ACC112 (cell line): ENCODE measurements at regions not wholly inside any gene's neighbourhood (a gene's known extent, or its start where the extent isn't known, plus 50 kb on each side); places are given as distances from the start of the nearest gene placed in this dataset.

Experiments used
- H2AFZ ChIP-seq: fragments of 200-600 bp; sonication (generic); one replicate; pipeline ENCODE4 v1.6.0; 2017; ENCODE audit warnings: antibody characterized with exemption, low read length; ENCODE audit not compliant: unreplicated experiment
- H3K27ac ChIP-seq: fragments of 200-600 bp; sonication (generic); 2 replicates; pipeline ENCODE4 v1.5.1; 2014; ENCODE audit warnings: low read depth, mild to moderate bottlenecking, antibody characterized with exemption, low read length, moderate library complexity
- H3K27me3 ChIP-seq: fragments of 200-600 bp; sonication (generic); 2 replicates; pipeline ENCODE4 v1.6.1; 2014; ENCODE audit warnings: mild to moderate bottlenecking, antibody characterized with exemption, low read length, moderate library complexity, mixed read lengths; ENCODE audit not compliant: insufficient read depth
- H3K36me3 ChIP-seq: fragments of 200-600 bp; sonication (generic); 2 replicates; pipeline ENCODE4 v1.6.1; 2016; ENCODE audit warnings: mild to moderate bottlenecking, antibody characterized with exemption, low read length, moderate library complexity, mixed read lengths; ENCODE audit not compliant: insufficient read depth
- H3K4me1 ChIP-seq: fragments of 200-600 bp; sonication (generic); one replicate; pipeline ENCODE4 v1.6.1; 2016; ENCODE audit warnings: low read length, mixed read lengths; ENCODE audit not compliant: insufficient read depth, unreplicated experiment, control insufficient read depth
- H3K4me3 ChIP-seq: fragments of 200-600 bp; sonication (generic); 2 replicates; pipeline ENCODE4 v1.5.1; 2014; ENCODE audit warnings: mild to moderate bottlenecking, low read depth, low read length
- H3K79me2 ChIP-seq: fragments of 200-600 bp; sonication (generic); one replicate; pipeline ENCODE4 v1.6.0; 2016; ENCODE audit warnings: low read length; ENCODE audit not compliant: control insufficient read depth, unreplicated experiment, insufficient read depth

DNA sequence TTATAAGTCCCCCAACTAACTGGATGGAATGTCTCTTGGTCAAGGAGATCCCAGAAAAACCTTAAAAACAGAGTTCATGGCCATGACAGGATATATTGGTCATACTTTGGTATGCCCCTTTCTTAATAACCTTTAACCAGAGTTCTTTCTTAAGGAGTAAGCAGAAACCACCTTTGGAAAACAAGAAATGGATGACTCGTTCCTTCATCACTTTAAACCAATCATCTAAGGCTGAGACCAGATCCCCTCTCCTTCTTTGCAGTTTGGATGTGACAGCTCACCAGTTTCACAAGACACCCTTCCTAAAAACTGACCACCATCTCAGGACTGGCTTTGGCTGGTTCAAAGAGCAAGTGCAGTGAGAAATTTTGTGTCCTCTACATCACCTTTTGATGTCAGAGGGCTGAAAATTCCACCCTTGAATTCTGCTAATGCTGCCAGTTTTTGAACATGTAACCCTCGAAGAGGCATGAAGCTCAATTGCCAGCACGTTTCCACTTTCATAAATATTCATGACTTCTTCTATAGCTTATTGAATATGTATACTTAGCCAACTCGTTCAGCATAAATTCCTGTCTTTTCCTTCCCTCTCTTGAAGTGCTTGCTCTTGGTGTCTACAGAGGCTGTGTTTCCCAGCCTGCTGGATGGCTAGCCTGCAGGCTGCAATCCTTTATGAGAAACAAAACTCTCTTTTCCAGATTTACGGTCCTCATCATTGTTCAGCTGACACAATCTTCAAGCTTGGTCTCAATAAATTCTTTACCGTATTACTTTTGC, 1323.5 kb upstream of the TMEFF2 start:
- H3K27ac ChIP-seq, result peak overlapping the region; percentile 82
- H3K4me1 ChIP-seq, result peaks cover 8% of the 10 kb centered on the region
- H3K36me3 ChIP-seq, result no peaks in the 10 kb centered on the region
- H2AFZ ChIP-seq, result peak overlapping the region; percentile 70
- H3K27me3 ChIP-seq, result no peaks in the 10 kb centered on the region
- no peaks in the 10 kb centered on the region for H3K79me2 ChIP-seq
- H3K4me3 ChIP-seq, result peak overlapping the region; percentile 24; the same call in 1 of the 2 replicates

DNA sequence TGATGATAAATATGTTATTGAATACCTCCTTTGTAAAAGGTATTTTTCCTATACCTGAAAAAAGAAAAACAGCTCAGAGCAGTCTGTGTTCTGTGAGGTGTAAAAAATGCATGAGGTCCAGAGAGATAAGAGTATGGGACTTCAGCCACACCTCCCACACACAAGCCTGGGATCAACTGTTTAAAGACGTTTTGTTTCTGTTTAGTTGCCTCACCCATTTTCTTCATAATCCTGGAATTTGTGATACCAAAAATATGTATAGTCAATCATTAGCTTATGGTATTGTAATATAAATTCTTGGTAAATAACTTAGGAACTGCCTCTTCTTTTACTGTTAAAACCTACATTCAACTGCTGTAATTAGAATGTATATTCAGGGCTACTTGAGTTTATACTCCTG, 1322.9 kb upstream of the TMEFF2 start:
- no peaks in the 10 kb centered on the region for H3K36me3 ChIP-seq
- H3K27ac ChIP-seq, result peak overlapping the region; percentile 82
- peaks cover 8% of the 10 kb centered on the region for H3K4me1 ChIP-seq
- no peaks in the 10 kb centered on the region for H3K79me2 ChIP-seq
- no peaks in the 10 kb centered on the region for H3K27me3 ChIP-seq
- H3K4me3 ChIP-seq, result no peak overlapping the region
- no peak overlapping the region for H2AFZ ChIP-seq

DNA sequence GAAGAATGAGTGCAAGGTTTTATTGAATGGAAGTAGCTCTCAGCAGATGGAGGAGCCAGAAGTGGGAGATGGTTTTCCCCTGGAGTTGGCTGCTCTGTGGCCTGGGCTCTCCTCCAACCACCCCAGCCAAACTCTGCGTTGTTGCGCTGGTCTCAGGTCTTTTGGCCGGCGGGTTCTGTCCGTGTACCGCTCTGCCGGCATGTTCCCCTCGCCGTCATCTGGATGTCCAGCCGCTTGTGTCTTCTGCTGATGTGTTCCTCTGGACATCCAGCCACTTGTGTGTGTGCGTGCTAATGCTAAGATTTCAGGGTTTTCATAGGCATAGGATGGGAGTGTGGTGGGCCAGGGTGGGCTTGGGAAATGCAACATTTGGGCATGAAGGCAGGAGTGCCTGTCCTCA, 1311.3 kb upstream of the TMEFF2 start:
- Histone ChIP-seq H3K79me2 (no peaks in the 10 kb centered on the region), H2AFZ (no peak overlapping the region), H3K36me3 (no peaks in the 10 kb centered on the region), H3K4me1 (no peaks in the 10 kb centered on the region), H3K4me3 (no peak overlapping the region), H3K27me3 (no peaks in the 10 kb centered on the region), H3K27ac (no peak overlapping the region)

DNA sequence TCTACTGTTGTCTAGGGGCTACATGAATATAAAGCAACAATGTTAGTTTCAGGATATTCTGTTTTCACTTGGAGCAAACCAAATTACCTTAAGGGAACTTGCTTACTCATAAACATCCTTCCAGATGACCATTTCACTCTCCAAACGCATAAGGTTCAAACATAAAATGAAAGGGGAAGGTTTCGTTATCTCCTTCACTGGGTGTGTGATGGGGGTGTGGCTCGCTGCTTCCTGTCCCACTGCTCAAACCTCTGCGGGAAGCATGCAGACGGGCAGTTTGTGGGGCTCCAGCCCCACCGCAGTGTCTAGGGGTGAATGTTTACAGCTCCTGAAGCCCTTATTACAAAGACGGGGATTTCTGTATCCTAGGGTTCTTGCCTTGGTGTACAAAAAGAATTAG, 1310.9 kb upstream of the TMEFF2 start:
- H3K27ac ChIP-seq, result no peak overlapping the region
- H3K4me3 ChIP-seq, result no peak overlapping the region
- H3K79me2 ChIP-seq, result no peaks in the 10 kb centered on the region
- no peaks in the 10 kb centered on the region for H3K36me3 ChIP-seq
- H3K27me3 ChIP-seq, result no peaks in the 10 kb centered on the region
- H3K4me1 ChIP-seq, result no peaks in the 10 kb centered on the region
- no peak overlapping the region for H2AFZ ChIP-seq

DNA sequence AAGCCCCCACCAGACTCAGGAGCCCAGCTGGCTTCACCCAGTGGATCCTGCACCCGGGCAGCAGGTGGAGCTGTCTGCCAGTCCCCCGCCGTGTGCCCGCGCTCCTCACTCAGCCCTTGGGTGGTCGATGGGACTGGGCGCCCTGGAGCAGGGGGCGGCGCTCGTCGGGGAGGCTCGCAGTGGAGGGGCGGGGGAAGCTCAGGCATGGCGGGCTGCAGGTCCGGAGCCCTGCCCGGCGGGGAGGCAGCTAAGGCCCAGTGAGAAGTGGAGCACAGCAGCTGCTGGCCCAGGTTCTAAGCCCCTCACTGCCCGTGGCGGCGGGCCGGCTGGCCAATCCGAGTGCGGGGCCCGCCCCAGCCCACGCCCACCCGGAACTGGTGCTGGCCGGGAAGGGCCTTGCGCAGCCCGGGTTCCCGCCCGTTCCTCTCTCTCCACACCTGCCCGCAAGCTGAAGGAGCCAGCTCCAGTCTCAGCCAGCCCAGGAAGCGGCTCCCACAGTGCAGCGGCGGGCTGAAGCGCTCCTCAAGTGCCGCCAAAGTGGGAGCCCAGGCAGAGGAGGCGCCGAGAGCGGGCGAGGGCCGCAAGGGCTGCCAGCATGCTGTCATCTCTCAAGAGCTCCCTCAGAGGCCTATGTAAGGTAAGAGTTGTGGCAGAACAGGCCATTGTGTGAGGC, 1307.8 kb upstream of the TMEFF2 start:
- Histone ChIP-seq H3K27me3 (no peaks in the 10 kb centered on the region), H3K79me2 (no peaks in the 10 kb centered on the region), H3K27ac (no peak overlapping the region), H3K36me3 (no peaks in the 10 kb centered on the region), H3K4me1 (no peaks in the 10 kb centered on the region), H3K4me3 (no peak overlapping the region), H2AFZ (no peak overlapping the region)

GRCh38 chr2:193496786-193497185, 1302.1 kb upstream of the TMEFF2 start:
- Histone ChIP-seq H3K36me3 (no peaks in the 10 kb centered on the region), H3K4me3 (no peak overlapping the region), H3K27me3 (no peaks in the 10 kb centered on the region), H3K79me2 (no peaks in the 10 kb centered on the region), H3K4me1 (no peaks in the 10 kb centered on the region), H3K27ac (no peak overlapping the region), H2AFZ (no peak overlapping the region)

DNA sequence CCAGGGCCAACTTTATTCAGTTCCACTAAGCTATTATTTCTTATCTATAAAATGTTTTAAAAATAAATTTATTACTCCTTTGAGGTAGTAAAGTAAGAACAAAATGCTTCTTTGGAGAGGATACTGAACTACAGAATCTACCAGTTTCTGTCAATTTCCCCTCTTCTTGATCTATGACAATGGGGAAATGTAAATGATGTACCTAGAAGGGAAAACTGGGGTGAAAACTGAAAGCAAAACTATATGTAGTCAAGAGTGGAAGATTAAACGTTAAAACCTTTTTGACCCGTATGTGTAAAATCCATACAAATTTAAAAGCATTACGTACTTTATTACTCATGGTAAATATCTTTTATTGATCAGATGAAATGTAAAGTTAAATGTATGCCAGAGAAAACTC, 1287.8 kb upstream of the TMEFF2 start:
- Histone ChIP-seq H3K4me1 (no peaks in the 10 kb centered on the region), H3K4me3 (peak overlapping the region; percentile 48; the same call in 1 of the 2 replicates), H3K79me2 (no peaks in the 10 kb centered on the region), H2AFZ (peak overlapping the region; percentile 73), H3K27ac (no peak overlapping the region), H3K36me3 (no peaks in the 10 kb centered on the region), H3K27me3 (no peaks in the 10 kb centered on the region)

DNA sequence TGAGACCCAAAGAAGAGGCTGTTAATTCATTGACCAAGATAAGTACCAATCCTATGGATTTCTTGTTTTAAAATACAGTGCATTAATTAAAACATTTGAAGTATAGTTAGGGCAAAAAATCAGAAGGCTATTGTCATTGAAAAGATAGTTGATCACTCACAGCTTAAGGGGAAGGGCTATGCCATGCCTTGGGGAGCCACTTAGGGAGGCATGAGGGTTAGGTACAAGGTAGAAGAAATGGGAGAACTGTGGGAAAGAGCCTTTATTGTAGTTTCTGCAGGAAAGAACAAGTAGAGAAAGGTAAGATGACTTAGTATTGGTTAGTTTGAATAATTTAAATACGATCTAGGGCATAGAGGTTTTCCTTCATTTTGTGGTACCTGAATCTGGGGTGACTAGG, 1285.5 kb upstream of the TMEFF2 start:
- no peak overlapping the region for H3K4me3 ChIP-seq
- H3K27me3 ChIP-seq, result no peaks in the 10 kb centered on the region
- H2AFZ ChIP-seq, result no peak overlapping the region
- H3K79me2 ChIP-seq, result no peaks in the 10 kb centered on the region
- H3K4me1 ChIP-seq, result no peaks in the 10 kb centered on the region
- no peaks in the 10 kb centered on the region for H3K36me3 ChIP-seq
- H3K27ac ChIP-seq, result no peak overlapping the region

GRCh38 chr2:193476171-193476800, 1281.6 kb upstream of the TMEFF2 start:
- H3K4me1 ChIP-seq, result no peaks in the 10 kb centered on the region
- H3K4me3 ChIP-seq, result no peak overlapping the region
- no peaks in the 10 kb centered on the region for H3K27me3 ChIP-seq
- H3K27ac ChIP-seq, result no peak overlapping the region
- H2AFZ ChIP-seq, result no peak overlapping the region
- peaks cover 4% of the 10 kb centered on the region; the same call in 1 of the 2 replicates for H3K36me3 ChIP-seq
- no peaks in the 10 kb centered on the region for H3K79me2 ChIP-seq

DNA sequence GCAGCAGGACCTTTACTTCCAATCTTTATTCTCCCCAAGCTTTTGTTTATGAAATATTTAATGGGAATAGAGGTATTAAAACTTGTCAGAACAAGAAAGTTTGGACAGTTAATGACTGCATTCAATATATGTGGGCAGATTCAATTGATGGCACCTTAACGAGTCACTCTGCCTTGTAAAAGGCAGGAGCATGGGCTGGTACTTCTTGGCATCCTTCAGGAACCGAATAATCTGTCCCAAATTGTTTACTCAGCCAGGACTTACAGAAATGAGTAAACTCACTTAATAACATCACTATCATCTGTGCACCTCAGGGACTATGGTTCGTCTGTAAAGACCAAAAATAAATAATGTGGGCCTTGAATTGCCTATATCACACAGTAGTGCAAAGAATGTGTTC, 1280.3 kb upstream of the TMEFF2 start:
- Histone ChIP-seq H3K27ac (no peak overlapping the region), H3K4me1 (no peaks in the 10 kb centered on the region), H3K27me3 (no peaks in the 10 kb centered on the region), H3K36me3 (peaks cover 4% of the 10 kb centered on the region; the same call in 1 of the 2 replicates), H3K4me3 (no peak overlapping the region), H2AFZ (no peak overlapping the region), H3K79me2 (no peaks in the 10 kb centered on the region)
